ENCODE measurements at regions not wholly inside any gene's neighbourhood (a gene's known extent, or its start where the extent isn't known, plus 50 kb on each side); places are given as distances from the start of the nearest gene placed in this dataset.

DNA sequence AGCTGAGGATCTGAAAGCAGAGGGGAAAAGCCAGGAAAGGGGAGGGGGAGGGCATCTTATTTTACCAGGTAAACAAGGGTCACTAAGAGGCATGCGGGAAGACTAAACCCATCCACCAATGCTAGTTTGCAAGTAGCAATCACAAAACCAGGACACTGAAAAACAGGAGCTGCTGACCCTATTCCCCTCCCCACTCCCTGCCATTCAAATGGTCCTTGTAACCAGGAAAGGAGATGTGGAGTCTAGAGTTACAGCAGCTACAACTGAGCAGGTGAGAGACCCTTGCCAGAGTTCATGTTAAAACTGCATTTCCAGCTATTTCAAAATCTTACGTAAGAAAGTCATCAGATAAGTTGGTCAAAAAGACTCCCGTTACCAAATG is 85.3 kb upstream of the SIMC1 start:
- ATAC-seq (ENCODE audit: low read depth in 2 of 2) (no peak), DNase-seq (no peak)
- H3K36me3 ChIP-seq (ENCODE audit: control insufficient read depth, insufficient read depth, low read length), result no peaks in the 10 kb centered on the region
- peaks cover 10% of the 10 kb centered on the region for H3K27me3 ChIP-seq (ENCODE audit: control insufficient read depth, insufficient read depth, low read length)
- H3K36me3 Mint-ChIP-seq, result no peaks in the 10 kb centered on the region
- H3K4me1 ChIP-seq (ENCODE audit: control insufficient read depth, insufficient read depth, low read length, poor library complexity, severe bottlenecking), result no peaks in the 10 kb centered on the region
- H3K9me3 Mint-ChIP-seq, result peaks cover 0 to 2% (median 0%) of the 10 kb centered on the region in 7 donors
- no peak overlapping the region for H3K4me3 Mint-ChIP-seq
- H3K27ac Mint-ChIP-seq, result no peak overlapping the region
- H3K9me3 ChIP-seq (ENCODE audit: control insufficient read depth in 2 of 2, low read length in 2 of 2), result no peaks in the 10 kb centered on the region
- peaks cover 30% of the 10 kb centered on the region for H3K27me3 Mint-ChIP-seq
- no peak overlapping the region for H3K4me3 ChIP-seq (ENCODE audit: low read depth, low read length)
- no peaks in the 10 kb centered on the region for H3K4me1 Mint-ChIP-seq
- H3K27ac ChIP-seq (ENCODE audit: insufficient read depth, low read length, poor library complexity, severe bottlenecking), result no peak overlapping the region

DNA sequence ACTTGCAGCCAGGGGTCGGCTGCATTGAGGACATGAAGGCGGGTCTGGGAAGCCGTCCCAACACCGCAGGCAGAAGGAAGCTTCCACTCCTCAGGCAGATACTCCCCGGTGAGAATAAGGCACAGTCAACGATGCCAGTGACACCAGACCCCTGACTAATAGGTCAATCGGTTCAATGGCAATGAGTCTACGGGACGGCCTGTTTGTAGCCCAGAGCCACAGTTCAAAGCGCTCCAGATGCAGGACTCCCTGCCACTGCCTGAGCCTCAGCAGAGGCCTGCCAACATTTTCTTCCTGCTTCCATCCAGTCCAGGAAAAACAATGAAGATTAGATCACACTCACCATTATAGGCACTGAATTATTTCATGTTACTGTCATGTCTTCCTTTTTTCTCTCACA is 84.5 kb upstream of the SIMC1 start:
- Histone ChIP-seq H3K36me3 (ENCODE audit: control insufficient read depth, insufficient read depth, low read length) (no peaks in the 10 kb centered on the region), H3K27ac (ENCODE audit: insufficient read depth, low read length, poor library complexity, severe bottlenecking) (no peak overlapping the region), H3K27me3 (ENCODE audit: control insufficient read depth, insufficient read depth, low read length) (peaks cover 6% of the 10 kb centered on the region), H3K4me3 (ENCODE audit: low read depth, low read length) (no peak overlapping the region), H3K9me3 (ENCODE audit: control insufficient read depth in 2 of 2, low read length in 2 of 2) (no peaks in the 10 kb centered on the region), H3K4me1 (ENCODE audit: control insufficient read depth, insufficient read depth, low read length, poor library complexity, severe bottlenecking) (no peaks in the 10 kb centered on the region)
- H3K9me3 Mint-ChIP-seq, result peaks cover 0 to 2% (median 0%) of the 10 kb centered on the region in 7 donors
- DNase-seq (no peak), ATAC-seq (ENCODE audit: low read depth in 2 of 2) (no peak)
- H3K4me1 Mint-ChIP-seq, result no peaks in the 10 kb centered on the region
- H3K27me3 Mint-ChIP-seq, result peaks cover 30% of the 10 kb centered on the region
- H3K4me3 Mint-ChIP-seq, result no peak overlapping the region
- no peak overlapping the region for H3K27ac Mint-ChIP-seq
- H3K36me3 Mint-ChIP-seq, result no peaks in the 10 kb centered on the region

DNA sequence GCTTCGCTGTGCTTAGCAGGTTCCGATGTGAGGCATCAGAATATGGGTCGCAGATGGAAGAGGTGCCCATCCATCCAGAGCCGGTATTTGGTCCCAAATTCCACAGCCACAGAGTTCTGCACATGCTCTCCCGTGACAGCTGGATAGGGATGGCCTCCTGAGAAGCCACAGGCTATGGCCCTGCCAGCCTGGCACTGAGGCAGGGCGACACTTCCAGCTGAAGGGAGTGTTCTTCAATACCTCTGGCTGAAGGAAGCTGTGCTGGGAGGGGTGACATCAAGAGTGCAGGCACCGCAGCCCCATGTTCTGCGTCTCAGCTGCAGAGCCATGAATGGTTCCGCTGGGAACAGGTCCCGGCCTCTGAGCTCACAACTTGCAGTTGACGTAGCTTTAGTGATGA is 83.4 kb upstream of the SIMC1 start:
- H3K9me3 ChIP-seq (ENCODE audit: control insufficient read depth in 2 of 2, low read length in 2 of 2), result no peaks in the 10 kb centered on the region
- no peaks in the 10 kb centered on the region for H3K4me1 Mint-ChIP-seq
- H3K4me3 Mint-ChIP-seq, result no peak overlapping the region
- no peak overlapping the region for H3K27ac ChIP-seq (ENCODE audit: insufficient read depth, low read length, poor library complexity, severe bottlenecking)
- H3K27me3 ChIP-seq (ENCODE audit: control insufficient read depth, insufficient read depth, low read length), result peaks cover 5% of the 10 kb centered on the region
- no peaks in the 10 kb centered on the region for H3K36me3 Mint-ChIP-seq
- peaks cover 0 to 2% (median 0%) of the 10 kb centered on the region in 7 donors for H3K9me3 Mint-ChIP-seq
- DNase-seq (no peak), ATAC-seq (ENCODE audit: low read depth in 2 of 2) (no peak)
- H3K36me3 ChIP-seq (ENCODE audit: control insufficient read depth, insufficient read depth, low read length), result no peaks in the 10 kb centered on the region
- H3K27me3 Mint-ChIP-seq, result peaks cover 35% of the 10 kb centered on the region
- no peak overlapping the region for H3K4me3 ChIP-seq (ENCODE audit: low read depth, low read length)
- no peaks in the 10 kb centered on the region for H3K4me1 ChIP-seq (ENCODE audit: control insufficient read depth, insufficient read depth, low read length, poor library complexity, severe bottlenecking)
- H3K27ac Mint-ChIP-seq, result peak overlapping the region in 2 of 3 donors; percentile 22 to 83

DNA sequence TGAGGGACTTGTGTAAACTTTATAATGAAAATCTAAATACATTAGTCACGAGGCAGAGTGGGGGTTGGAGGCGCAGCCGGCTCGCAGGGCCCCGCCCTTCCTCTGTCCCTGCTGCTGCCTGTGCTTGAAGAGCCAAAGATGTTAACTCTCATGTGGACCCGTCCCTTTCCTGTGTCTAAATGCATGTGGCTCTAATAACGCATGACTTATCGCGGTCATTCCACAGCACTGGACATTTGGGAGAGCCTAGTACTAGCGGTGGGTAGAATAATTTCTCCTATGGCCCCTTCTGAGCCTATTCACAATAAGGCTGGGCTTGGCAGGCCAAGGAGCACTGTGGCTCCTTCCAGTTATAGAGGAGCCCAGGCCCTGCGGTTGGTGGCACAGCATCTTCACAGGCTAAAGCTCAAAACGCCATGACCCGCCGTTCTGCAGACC is 82.3 kb upstream of the SIMC1 start:
- H3K9me3 Mint-ChIP-seq, result peaks cover 0 to 2% (median 0%) of the 10 kb centered on the region in 7 donors
- no peak overlapping the region for H3K27ac ChIP-seq (ENCODE audit: insufficient read depth, low read length, poor library complexity, severe bottlenecking)
- DNase-seq, result no peak
- peaks cover 5% of the 10 kb centered on the region for H3K27me3 ChIP-seq (ENCODE audit: control insufficient read depth, insufficient read depth, low read length)
- no peak overlapping the region for H3K4me3 ChIP-seq (ENCODE audit: low read depth, low read length)
- no peak for ATAC-seq (ENCODE audit: low read depth in 2 of 2)
- no peaks in the 10 kb centered on the region for H3K36me3 Mint-ChIP-seq
- H3K4me3 Mint-ChIP-seq, result no peak overlapping the region
- no peaks in the 10 kb centered on the region for H3K4me1 ChIP-seq (ENCODE audit: control insufficient read depth, insufficient read depth, low read length, poor library complexity, severe bottlenecking)
- no peaks in the 10 kb centered on the region for H3K9me3 ChIP-seq (ENCODE audit: control insufficient read depth in 2 of 2, low read length in 2 of 2)
- H3K36me3 ChIP-seq (ENCODE audit: control insufficient read depth, insufficient read depth, low read length), result no peaks in the 10 kb centered on the region
- peaks cover 38% of the 10 kb centered on the region for H3K27me3 Mint-ChIP-seq
- no peak overlapping the region for H3K27ac Mint-ChIP-seq
- no peaks in the 10 kb centered on the region for H3K4me1 Mint-ChIP-seq

DNA sequence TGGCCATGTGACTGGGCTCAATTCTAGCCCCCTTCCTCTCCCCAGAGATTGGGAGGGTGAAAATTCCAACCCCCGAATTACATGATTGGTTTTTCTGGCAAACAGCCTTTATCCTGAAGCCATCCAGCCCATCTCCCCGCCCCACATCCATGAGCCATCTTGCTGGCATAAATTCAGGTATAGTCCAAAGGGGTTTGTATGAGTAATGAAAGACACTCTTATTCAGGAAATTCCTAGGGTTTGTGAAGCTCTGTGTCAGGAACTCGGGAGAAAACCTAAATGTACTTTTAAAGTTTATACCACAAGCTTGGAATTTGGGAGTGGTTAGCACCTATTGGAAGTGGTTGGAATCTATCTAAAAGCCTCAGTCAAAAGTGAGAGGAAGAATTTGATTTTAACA is 80.6 kb upstream of the SIMC1 start:
- Mint-ChIP-seq H3K4me3 (no peak overlapping the region), H3K4me1 (no peaks in the 10 kb centered on the region), H3K27ac (no peak overlapping the region), H3K27me3 (peaks cover 39% of the 10 kb centered on the region), H3K36me3 (no peaks in the 10 kb centered on the region), H3K9me3 (peaks cover 0 to 2% (median 0%) of the 10 kb centered on the region in 7 donors)
- Histone ChIP-seq H3K27me3 (ENCODE audit: control insufficient read depth, insufficient read depth, low read length) (peaks cover 9% of the 10 kb centered on the region), H3K9me3 (ENCODE audit: control insufficient read depth in 2 of 2, low read length in 2 of 2) (no peaks in the 10 kb centered on the region), H3K36me3 (ENCODE audit: control insufficient read depth, insufficient read depth, low read length) (no peaks in the 10 kb centered on the region), H3K4me1 (ENCODE audit: control insufficient read depth, insufficient read depth, low read length, poor library complexity, severe bottlenecking) (no peaks in the 10 kb centered on the region), H3K27ac (ENCODE audit: insufficient read depth, low read length, poor library complexity, severe bottlenecking) (no peak overlapping the region), H3K4me3 (ENCODE audit: low read depth, low read length) (no peak overlapping the region)
- no peak for ATAC-seq (ENCODE audit: low read depth in 2 of 2)
- no peak for DNase-seq

DNA sequence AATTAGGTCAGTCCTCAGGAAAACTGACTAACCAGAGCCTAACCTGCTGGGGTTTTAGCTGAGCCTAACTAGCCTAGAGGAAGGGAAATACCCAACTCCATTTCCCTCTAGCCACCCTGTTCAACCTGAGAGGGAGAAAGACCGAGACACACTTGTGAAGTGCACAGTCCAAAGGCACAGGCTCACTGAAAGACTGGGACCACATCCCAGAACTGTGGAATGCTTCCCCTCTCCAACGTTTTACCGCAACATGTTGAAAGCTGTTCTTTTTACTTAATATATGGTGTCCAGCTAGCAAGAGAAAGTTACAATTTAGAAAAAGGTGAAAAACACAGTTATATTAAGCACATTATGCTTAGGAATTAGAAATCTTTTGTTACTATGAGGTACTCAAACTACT is 76.8 kb upstream of the SIMC1 start:
- peaks cover 6% of the 10 kb centered on the region for H3K27me3 ChIP-seq (ENCODE audit: control insufficient read depth, insufficient read depth, low read length)
- H3K4me1 ChIP-seq (ENCODE audit: control insufficient read depth, insufficient read depth, low read length, poor library complexity, severe bottlenecking), result no peaks in the 10 kb centered on the region
- no peak overlapping the region for H3K27ac ChIP-seq (ENCODE audit: insufficient read depth, low read length, poor library complexity, severe bottlenecking)
- Mint-ChIP-seq H3K9me3 (peaks cover 0 to 5% (median 0%) of the 10 kb centered on the region in 7 donors), H3K36me3 (no peaks in the 10 kb centered on the region), H3K27me3 (peaks cover 27% of the 10 kb centered on the region), H3K27ac (no peak overlapping the region), H3K4me3 (no peak overlapping the region), H3K4me1 (no peaks in the 10 kb centered on the region)
- no peak overlapping the region for H3K4me3 ChIP-seq (ENCODE audit: low read depth, low read length)
- H3K9me3 ChIP-seq (ENCODE audit: control insufficient read depth in 2 of 2, low read length in 2 of 2), result no peaks in the 10 kb centered on the region
- no peak for ATAC-seq (ENCODE audit: low read depth in 2 of 2)
- DNase-seq, result no peak
- no peaks in the 10 kb centered on the region for H3K36me3 ChIP-seq (ENCODE audit: control insufficient read depth, insufficient read depth, low read length)

DNA sequence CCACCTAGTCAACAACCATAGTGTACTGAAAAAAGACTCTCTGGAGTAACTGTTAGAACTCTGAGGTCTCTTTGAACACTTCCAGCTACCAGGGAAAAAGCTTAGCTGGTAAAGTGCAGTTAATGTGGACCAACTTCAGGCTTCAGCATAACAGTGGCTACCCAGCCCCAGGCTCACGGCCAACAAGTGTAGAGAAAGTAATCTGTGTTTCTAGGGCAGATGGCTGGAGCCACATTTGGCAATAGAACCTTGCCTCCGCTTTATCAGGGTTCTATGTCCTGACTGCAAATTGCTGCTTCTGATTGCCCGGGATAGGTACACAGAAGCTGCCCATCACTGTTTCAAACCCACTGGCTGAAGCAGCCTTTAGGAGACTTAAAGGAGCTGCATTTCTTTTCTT is 76.0 kb upstream of the SIMC1 start:
- ATAC-seq (ENCODE audit: low read depth in 2 of 2), result no peak
- Mint-ChIP-seq H3K36me3 (no peaks in the 10 kb centered on the region), H3K27ac (no peak overlapping the region), H3K9me3 (peaks cover 0 to 5% (median 0%) of the 10 kb centered on the region in 7 donors), H3K4me1 (no peaks in the 10 kb centered on the region), H3K27me3 (peaks cover 25% of the 10 kb centered on the region), H3K4me3 (no peak overlapping the region)
- no peak for DNase-seq
- no peaks in the 10 kb centered on the region for H3K4me1 ChIP-seq (ENCODE audit: control insufficient read depth, insufficient read depth, low read length, poor library complexity, severe bottlenecking)
- no peaks in the 10 kb centered on the region for H3K9me3 ChIP-seq (ENCODE audit: control insufficient read depth in 2 of 2, low read length in 2 of 2)
- H3K27me3 ChIP-seq (ENCODE audit: control insufficient read depth, insufficient read depth, low read length), result peaks cover 7% of the 10 kb centered on the region
- H3K36me3 ChIP-seq (ENCODE audit: control insufficient read depth, insufficient read depth, low read length), result no peaks in the 10 kb centered on the region
- H3K27ac ChIP-seq (ENCODE audit: insufficient read depth, low read length, poor library complexity, severe bottlenecking), result no peak overlapping the region
- no peak overlapping the region for H3K4me3 ChIP-seq (ENCODE audit: low read depth, low read length)

DNA sequence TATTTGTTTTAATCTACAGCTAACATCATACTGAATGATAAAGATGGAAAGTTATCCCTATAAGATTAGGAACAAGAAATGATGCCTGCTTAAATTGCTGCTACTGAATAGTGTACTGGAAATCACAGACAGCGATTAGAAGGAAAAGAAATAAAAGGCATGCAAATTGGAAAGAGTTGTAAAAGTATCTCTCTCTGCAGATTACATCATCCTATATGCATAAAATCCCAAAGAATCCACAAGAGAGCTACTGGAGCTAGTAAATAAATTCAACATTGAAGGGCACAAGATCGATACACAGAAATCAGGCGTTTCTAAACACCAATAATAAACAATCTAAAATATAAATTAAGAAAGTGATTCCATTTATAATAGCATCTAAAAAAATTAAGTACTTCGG is 75.3 kb upstream of the SIMC1 start:
- H3K27ac ChIP-seq (ENCODE audit: insufficient read depth, low read length, poor library complexity, severe bottlenecking), result no peak overlapping the region
- H3K9me3 ChIP-seq (ENCODE audit: control insufficient read depth in 2 of 2, low read length in 2 of 2), result no peaks in the 10 kb centered on the region
- H3K27me3 ChIP-seq (ENCODE audit: control insufficient read depth, insufficient read depth, low read length), result peaks cover 10% of the 10 kb centered on the region
- H3K27ac Mint-ChIP-seq, result no peak overlapping the region
- no peak overlapping the region for H3K4me3 Mint-ChIP-seq
- H3K27me3 Mint-ChIP-seq, result peaks cover 25% of the 10 kb centered on the region
- ATAC-seq (ENCODE audit: low read depth in 2 of 2), result no peak
- peaks cover 0 to 5% (median 0%) of the 10 kb centered on the region in 7 donors for H3K9me3 Mint-ChIP-seq
- H3K4me1 Mint-ChIP-seq, result no peaks in the 10 kb centered on the region
- H3K36me3 ChIP-seq (ENCODE audit: control insufficient read depth, insufficient read depth, low read length), result no peaks in the 10 kb centered on the region
- H3K4me1 ChIP-seq (ENCODE audit: control insufficient read depth, insufficient read depth, low read length, poor library complexity, severe bottlenecking), result no peaks in the 10 kb centered on the region
- H3K4me3 ChIP-seq (ENCODE audit: low read depth, low read length), result no peak overlapping the region
- no peak for DNase-seq
- H3K36me3 Mint-ChIP-seq, result no peaks in the 10 kb centered on the region

All from CD4-positive, CD25-positive, alpha-beta regulatory T cell (primary cell).